GM18499 (cell line): ENCODE measurements at regions not wholly inside any gene's neighbourhood (a gene's known extent, or its start where the extent isn't known, plus 50 kb on each side); places are given as distances from the start of the nearest gene placed in this dataset.

Experiments used
- ATAC-seq: cut with Tn5 transposase; IDR thresholded peaks from one replicate; pipeline ENCODE4 v1.9.1; 2021; ENCODE audit warnings: moderate number of reproducible peaks; ENCODE audit not compliant: insufficient read depth, unreplicated experiment

DNA sequence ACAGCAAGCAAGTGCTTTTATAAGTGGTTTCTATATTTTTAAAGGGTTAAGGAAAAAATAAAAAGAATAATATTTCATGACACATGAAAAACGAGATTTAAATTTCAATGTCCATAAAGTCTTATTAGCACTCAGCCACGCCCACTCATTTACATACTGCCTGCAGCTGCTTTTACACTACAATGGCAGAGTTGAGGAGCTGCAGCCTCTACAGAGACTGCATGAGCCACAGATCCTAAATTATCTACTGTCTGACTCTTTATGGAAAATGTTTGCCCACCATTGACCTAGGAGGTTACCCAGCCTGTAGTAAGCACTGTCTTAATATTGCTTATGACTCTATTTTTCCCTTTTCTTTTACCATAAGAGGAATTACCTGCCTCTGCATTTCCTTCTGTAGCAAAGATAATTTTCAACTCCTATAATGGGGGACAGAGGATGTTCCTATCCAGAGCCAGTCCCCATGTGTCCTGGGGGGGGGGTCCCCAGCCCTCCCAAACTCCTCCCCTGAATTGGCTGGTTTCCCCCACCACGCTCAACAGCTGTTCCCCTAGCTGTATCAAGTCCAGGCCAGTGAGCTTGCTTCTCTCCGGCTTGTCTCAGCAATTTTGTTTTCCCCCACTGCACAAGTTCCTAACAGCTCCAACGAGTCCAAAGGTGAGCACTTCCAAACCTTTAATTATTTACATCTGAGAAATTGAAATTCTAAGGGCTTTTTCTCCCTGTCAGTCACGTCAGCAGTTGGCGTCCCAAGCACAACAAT is 139.4 kb upstream of the ERCC4 start:
- no peak for ATAC-seq

DNA sequence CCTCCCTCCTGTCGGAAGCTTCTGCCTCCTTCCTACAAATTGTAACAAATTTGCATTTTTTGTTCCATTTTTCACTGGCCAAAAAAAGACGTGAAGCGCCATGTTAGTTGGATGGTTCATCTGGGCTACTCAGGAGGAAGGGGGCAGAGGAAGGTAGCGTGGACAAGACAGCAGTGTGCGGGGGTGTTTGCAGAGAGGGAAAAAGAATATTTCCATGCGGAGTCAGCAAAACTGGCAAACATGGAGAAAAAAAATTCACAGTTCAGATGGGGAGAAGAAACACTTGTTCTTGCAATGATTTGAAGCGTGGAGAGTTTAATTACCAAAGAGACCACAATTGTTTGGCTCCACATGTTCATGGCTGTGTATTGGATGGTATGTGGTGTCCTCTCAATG is 138.8 kb upstream of the ERCC4 start:
- no peak for ATAC-seq

DNA sequence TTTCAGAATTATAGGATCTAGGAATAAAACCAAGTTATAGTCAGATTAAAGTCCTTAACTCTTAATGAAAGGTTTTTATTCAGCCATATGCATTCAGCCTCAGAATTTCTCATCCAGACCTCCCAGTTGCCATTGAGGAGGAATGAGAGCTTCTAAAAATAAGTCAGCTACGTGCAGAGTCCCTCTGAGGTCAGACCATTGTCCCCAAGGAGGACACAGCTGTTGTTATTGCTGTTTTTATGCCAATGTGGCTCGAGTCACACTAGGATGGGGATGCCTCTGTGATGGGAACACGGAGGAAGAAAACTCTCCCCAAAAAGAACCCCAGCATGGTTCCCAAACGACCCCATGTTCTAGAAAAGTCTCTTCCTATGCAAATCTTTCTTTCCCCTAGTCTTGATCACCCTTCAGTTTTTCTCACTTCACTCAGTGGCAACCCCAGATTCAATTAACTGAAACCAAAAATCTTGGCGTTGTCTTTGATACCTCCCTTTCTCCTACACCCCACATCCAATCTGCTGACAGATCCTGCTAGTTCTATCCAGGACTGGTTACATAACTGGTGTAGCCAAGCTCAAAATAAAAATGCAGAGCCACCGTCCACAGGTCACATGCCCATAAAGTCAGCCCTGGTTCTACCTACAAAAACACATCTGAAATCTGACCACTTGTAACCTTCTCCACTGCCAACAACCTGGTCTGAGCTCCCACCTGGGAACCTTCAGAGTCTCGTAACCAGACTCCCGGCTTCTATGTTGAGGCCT is 138.2 kb upstream of the ERCC4 start:
- no peak for ATAC-seq

DNA sequence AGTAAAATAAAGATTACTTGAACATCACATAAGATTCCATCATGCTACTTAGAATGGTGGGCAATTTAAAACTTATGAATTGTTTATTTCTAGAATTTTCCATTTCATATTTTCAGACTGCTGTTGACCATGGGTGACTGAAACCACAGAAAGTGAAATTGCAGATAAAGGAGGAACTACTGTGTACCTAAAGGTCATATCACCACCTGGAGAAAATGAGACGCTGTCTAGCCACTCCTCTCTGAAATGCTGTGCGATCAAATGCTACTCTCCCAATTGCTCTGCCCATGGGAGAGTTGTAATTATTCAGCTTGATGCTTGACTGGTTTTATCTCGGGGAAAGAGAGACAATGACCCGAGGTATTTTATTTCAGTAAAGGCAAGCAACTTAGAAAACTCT is 128.9 kb upstream of the ERCC4 start:
- ATAC-seq, result no peak

DNA sequence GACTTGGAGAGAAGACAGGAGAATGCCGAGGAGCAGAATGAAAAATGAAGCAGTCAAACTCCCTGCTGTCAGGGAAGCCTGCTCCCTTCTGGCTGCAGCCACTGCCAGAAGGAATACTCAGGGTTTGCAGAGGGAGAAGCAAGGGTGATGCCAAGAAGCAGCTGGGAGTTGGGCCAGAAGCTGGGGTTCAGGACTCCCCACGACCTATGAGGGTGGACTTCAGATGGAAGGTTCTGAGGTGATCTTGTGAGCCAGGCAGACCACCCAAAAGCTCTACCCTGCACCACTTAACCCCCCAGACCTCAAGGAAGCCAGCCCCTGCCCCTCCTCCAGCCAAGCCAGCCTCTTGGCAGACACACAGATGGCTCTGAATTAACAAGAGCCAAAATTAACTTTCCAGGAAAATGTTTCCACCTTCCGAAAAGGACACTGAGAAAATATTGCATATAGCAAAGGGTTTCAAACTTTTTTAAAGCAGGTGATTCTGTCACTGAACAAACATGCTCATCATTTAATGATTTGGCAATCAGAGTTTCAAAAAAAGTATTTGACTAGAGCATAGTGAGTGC is 126.0 kb upstream of the ERCC4 start:
- ATAC-seq, result no peak

- no peak for ATAC-seq
Observed at GRCh38 chr16:13795131-13795530, 124.8 kb upstream of the ERCC4 start.

DNA sequence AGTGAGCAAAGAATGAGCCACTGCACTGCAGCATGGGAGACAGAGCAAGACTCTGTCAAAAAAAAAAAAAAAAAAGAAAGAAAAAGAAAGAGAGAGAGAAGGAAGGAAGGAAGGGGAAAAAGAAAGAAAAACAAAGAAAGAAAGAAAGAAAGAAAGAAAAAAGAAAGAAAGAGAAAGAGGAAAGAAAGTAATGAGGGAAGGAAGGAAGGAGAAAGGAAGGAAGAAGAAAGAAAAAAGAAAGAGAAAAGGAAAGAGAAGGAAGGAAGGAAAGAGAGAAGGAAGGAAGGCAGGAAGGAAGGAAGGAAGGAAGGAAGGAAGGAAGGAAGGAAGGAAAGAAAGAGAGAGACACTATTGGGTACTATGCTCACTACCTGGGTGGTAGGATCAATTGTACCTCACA is 122.2 kb upstream of the ERCC4 start:
- ATAC-seq, result no peak

DNA sequence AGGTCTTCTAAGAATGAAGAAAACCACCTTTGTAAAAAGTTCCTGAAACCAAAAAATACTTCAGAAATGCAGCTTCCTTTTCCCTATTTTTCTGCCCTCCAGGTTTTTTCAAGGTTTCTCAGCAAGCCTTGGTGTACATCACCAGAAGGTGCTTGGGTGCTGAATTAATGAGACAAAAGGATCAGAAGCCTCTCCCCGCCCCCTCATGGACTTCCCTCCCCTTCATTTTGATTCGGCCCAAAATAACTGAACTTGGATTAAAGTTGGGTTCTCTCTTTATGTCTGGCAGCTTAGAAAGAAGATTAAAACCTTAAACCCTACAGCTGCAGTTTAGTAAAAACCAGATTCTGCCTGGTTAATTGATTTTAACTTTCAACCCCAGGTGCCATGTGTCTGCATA is 121.7 kb upstream of the ERCC4 start:
- ATAC-seq, result no peak

DNA sequence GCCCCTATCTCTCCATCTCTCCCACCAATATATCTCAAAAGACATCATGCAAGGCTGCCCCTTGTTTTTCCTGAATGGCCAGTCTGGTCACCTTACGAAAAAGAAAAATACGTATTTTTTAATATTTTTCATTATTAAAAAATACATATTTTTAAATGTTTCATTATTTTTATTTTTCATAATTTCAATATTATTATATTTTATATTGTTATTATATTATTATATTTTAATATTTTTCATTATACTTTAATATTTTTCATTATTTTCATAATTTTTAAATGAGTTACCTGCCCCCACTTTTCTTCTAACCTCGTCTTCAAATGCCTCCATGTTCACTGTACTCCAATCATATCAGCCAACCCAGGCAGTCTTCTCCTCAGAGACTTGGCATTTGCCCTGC is 116.0 kb upstream of the ERCC4 start:
- no peak for ATAC-seq

DNA sequence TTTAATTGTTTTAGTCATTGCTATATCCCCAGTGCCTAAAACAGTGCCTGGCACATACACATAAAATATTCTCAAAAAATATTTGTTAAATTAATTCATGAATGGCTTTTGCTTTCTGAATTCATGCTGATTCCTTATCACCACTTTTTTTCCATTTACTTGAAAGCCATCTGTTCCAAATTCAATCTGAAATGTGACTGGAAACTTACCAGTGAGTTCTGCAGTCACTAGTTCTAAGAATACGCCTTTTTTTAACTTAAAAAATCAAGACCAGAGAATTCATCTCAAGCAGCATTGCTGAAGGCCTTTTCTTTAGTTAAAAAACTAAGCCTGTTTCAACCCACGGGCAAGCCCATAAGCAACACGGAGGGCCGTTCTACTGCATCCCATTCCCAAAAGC is 114.0 kb upstream of the ERCC4 start:
- no peak for ATAC-seq

DNA sequence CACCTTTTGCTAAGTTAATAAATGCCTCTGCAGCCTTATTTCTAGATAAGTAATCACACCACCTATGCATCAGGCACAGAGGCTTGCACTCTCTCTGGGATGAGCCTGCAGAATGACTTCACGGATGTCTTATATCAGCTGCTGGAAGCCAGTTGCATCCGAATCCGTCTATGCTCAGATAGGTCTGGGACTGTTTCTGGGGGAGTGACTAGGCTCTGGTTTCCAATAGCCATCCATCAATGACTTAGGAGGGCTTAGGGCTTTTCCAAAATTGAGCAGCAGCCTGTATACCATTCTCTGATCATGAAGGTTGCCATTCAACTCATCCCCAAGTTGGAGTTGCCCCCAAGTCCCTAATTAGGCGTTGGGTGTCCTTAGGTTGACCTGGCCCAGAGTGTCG is 113.3 kb upstream of the ERCC4 start:
- no peak for ATAC-seq

- no peak for ATAC-seq
Observed at GRCh38 chr16:13808102-13808501, 111.9 kb upstream of the ERCC4 start.

- ATAC-seq, result no peak
Observed at GRCh38 chr16:13809765-13810164, 110.2 kb upstream of the ERCC4 start.

DNA sequence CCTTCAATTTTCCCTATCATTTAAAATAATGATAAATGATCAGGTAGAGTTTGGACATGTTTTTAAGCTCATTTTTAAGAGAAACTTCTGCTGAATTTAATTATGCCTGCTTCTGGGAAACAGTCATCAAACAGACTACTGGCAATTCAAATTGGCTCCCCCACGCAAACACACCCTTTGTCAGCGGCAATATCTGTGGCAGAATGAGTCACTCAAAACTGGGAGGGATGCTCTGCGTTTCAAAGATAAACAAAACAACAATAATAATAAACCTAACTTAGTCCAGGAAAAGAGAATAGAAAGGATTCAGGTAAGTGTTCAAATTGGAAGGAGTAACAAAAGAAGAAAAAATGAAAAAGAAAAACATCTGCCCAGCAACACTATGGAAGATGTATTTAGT is 108.1 kb upstream of the ERCC4 start:
- ATAC-seq, result no peak

GRCh38 chr16:13816701-13817100 is 103.3 kb upstream of the ERCC4 start:
- ATAC-seq, result no peak

DNA sequence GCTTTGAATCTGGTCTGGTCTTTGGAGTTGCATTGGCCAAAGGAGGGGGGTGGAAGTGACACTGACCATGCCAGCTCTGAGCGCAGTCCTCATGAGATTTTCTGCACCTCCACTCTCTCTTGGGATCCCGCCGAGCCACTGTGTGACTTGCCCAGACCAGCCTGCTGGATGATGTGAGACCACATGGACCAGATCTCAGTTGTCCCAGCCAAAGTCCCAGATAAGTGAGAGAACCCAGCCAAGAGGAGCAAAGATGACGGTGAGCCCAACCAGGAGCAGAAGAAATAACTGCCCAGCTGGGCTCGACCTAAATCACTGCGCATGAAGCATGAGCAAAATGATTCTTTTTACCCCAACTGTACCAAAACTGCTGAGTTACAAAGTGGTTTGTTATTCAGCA is 96.5 kb upstream of the ERCC4 start:
- ATAC-seq, result no peak

GRCh38 chr16:13829697-13830299 is 90.2 kb upstream of the ERCC4 start:
- no peak for ATAC-seq

DNA sequence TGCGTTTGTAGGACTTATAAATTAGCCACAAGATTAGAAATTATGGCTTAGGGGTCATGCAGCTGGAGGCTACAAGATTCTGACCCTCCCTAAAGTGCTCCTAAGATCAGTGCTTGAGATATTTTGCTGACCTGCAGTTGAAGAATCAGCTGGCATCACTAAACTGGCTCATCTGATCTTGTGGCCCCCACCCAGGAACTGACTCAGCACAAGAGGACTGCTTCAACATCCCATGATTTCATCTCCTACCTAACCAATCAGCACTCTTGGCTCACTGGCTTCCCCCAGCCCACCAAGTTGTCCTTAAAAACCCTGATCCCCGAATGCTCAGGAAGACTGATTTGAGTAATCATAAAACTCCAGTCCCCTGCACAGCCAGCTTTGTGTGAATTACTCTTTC is 86.4 kb upstream of the ERCC4 start:
- ATAC-seq, result no peak

DNA sequence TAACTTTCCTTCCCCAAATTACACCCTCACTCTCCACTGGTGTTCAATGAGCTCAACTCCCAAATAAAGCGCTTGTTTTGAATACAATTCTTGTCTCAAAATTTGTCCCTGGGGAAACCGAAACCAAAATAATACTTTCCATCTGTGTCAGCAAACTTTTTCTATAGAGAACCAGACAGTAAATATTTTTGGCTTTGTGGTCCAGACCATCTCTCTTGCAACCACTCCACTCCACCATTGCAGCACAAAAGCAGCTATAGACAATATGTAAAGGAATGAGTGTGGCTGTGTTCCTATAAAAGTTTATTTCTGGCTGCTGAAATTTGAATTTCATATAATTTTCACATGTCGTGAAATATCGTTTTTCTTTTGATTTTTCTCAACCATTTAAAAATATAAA is 84.6 kb upstream of the ERCC4 start:
- ATAC-seq, result no peak

- ATAC-seq, result no peak
Observed at GRCh38 chr16:13835935-13836730, 83.8 kb upstream of the ERCC4 start.
